ENCODE measurements at regions not wholly inside any gene's neighbourhood (a gene's known extent, or its start where the extent isn't known, plus 50 kb on each side); places are given as distances from the start of the nearest gene placed in this dataset.

- H3K4me1 ChIP-seq (ENCODE audit: control insufficient read depth in 5 of 5, insufficient read depth in 5 of 5, low read length in 5 of 5): peaks cover 0 to 23% (median 6%) of the 10 kb centered on the region in 5 donors
- H3K9me3 ChIP-seq (ENCODE audit: control insufficient read depth in 4 of 4, insufficient read depth in 3 of 4, low read length in 3 of 4): peaks cover 0 to 2% (median 0%) of the 10 kb centered on the region in 4 donors
- peak; percentile 93 to 99 (median 98) for DNase-seq
- ATAC-seq (ENCODE audit: insufficient read depth, low FRiP score): no peak
- H3K36me3 ChIP-seq (ENCODE audit: control insufficient read depth in 4 of 4, insufficient read depth in 4 of 4, low read length in 4 of 4): no peaks in the 10 kb centered on the region
- peak overlapping the region in 1 of 2 donors; percentile 31 for H3K27ac ChIP-seq (ENCODE audit: low read depth in 1 of 2, low read length in 1 of 2)
- H3K27me3 ChIP-seq (ENCODE audit: control insufficient read depth in 3 of 3, insufficient read depth in 3 of 3, low read length in 2 of 3): no peaks in the 10 kb centered on the region
- no peak overlapping the region for H3K4me3 ChIP-seq
- no peak overlapping the region for H3K9ac ChIP-seq (ENCODE audit: insufficient read depth in 1 of 2, low read length in 2 of 2)
- TF ChIP-seq CTCF (IDR thresholded peaks at IDR 0.05; ENCODE audit: control extremely low read depth, extremely low read depth): no peak
- WGBS, 2 donors: 55 to 72% methylated on average over 3 of the region's 3 CpGs
Observed at GRCh38 chr10:105986912-105987635, 1177.4 kb downstream of the SORCS1 start.

DNA sequence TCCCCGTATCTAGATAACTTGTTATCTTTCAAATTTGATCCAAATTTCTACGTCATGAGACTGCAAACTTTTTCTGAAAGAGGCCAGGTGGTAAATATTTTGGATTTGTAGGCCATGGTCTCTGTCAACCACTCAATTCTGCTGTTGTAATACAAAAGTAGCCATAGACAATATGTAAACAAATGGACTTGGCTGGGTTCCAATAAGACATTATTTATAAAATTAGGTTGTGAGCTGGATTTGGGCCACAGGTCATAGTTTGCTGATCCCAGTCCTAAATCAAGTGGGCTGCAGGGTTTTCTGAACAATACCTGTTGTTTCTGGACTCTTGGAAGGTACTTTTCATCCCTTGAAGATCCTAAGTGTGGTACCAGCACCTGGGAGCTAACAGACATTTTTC is 1178.0 kb downstream of the SORCS1 start:
- Histone ChIP-seq H3K4me1 (ENCODE audit: control insufficient read depth in 5 of 5, insufficient read depth in 5 of 5, low read length in 5 of 5) (peaks cover 0 to 23% (median 6%) of the 10 kb centered on the region in 5 donors), H3K27ac (ENCODE audit: low read depth in 1 of 2, low read length in 1 of 2) (no peak overlapping the region), H3K9me3 (ENCODE audit: control insufficient read depth in 4 of 4, insufficient read depth in 3 of 4, low read length in 3 of 4) (no peaks in the 10 kb centered on the region), H3K4me3 (no peak overlapping the region), H3K36me3 (ENCODE audit: control insufficient read depth in 4 of 4, insufficient read depth in 4 of 4, low read length in 4 of 4) (no peaks in the 10 kb centered on the region), H3K9ac (ENCODE audit: insufficient read depth in 1 of 2, low read length in 2 of 2) (no peak overlapping the region), H3K27me3 (ENCODE audit: control insufficient read depth in 3 of 3, insufficient read depth in 3 of 3, low read length in 2 of 3) (no peaks in the 10 kb centered on the region)
- DNase-seq (peak in 2 of 3 donors; percentile 67 to 78), ATAC-seq (ENCODE audit: insufficient read depth, low FRiP score) (no peak)
- whole genome bisulfite sequencing, 2 donors: 60 to 76% methylated on average over 2 of the region's 2 CpGs
- TF ChIP-seq CTCF (IDR thresholded peaks at IDR 0.05; ENCODE audit: control extremely low read depth, extremely low read depth): no peak

DNA sequence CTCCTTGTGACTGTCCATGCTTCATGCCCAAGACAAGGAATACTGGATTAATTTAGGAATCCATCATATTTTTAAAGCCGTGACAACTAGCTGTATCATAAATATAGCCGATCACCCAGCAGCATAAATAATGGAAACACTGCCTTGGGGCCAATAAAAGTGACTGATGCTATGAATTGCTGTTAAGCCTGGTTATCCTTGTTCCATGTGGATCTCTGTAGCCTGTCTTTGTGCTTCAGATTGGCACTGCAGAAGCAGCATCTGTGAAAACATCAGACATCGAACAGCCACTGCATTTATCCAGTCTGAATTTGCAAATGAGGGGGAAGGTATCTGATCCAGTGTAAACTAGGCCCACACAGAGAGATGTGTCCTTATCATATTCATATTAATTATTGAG is 1181.8 kb downstream of the SORCS1 start:
- H3K9me3 ChIP-seq (ENCODE audit: control insufficient read depth in 4 of 4, insufficient read depth in 3 of 4, low read length in 3 of 4): no peaks in the 10 kb centered on the region
- H3K27ac ChIP-seq (ENCODE audit: low read depth in 1 of 2, low read length in 1 of 2): no peak overlapping the region
- WGBS, 2 donors: 90 to 99% methylated on average over 3 of the region's 3 CpGs
- H3K4me1 ChIP-seq (ENCODE audit: control insufficient read depth in 5 of 5, insufficient read depth in 5 of 5, low read length in 5 of 5): peaks cover 0 to 18% (median 6%) of the 10 kb centered on the region in 5 donors
- no peak overlapping the region for H3K9ac ChIP-seq (ENCODE audit: insufficient read depth in 1 of 2, low read length in 2 of 2)
- H3K4me3 ChIP-seq: no peak overlapping the region
- H3K27me3 ChIP-seq (ENCODE audit: control insufficient read depth in 3 of 3, insufficient read depth in 3 of 3, low read length in 2 of 3): no peaks in the 10 kb centered on the region
- ATAC-seq (ENCODE audit: insufficient read depth, low FRiP score) (no peak), DNase-seq (no peak)
- H3K36me3 ChIP-seq (ENCODE audit: control insufficient read depth in 4 of 4, insufficient read depth in 4 of 4, low read length in 4 of 4): no peaks in the 10 kb centered on the region
- no peak for TF ChIP-seq CTCF (IDR thresholded peaks at IDR 0.05; ENCODE audit: control extremely low read depth, extremely low read depth)

Data from lung (tissue), 11 donors.